Fibroblast of lung (primary cell): ENCODE measurements at regions not wholly inside any gene's neighbourhood (a gene's known extent, or its start where the extent isn't known, plus 50 kb on each side); places are given as distances from the start of the nearest gene placed in this dataset.

Experiments
- DNase-seq, 2 donors: peaks; one replicate each; pipeline versions ENCODE4 v3.0.0 to v3.0.0-alpha.2; 2010; ENCODE audit warnings: low read depth in 2 of 2
- H2AFZ ChIP-seq: 2 replicates; pipeline ENCODE4 v1.5.1; 2012; ENCODE audit warnings: low read length, control low read depth, inconsistent platforms
- H3K27ac ChIP-seq: 2 replicates; pipeline ENCODE4 v1.5.1; 2011; ENCODE audit warnings: low read length, control low read depth; ENCODE audit not compliant: insufficient read depth
- H3K27me3 ChIP-seq: 2 replicates; pipeline ENCODE4 v1.5.1; 2011; ENCODE audit warnings: mild to moderate bottlenecking, low read length; ENCODE audit not compliant: control insufficient read depth, insufficient read depth
- H3K36me3 ChIP-seq: 2 replicates; pipeline ENCODE4 v1.5.1; 2011; ENCODE audit warnings: low read length; ENCODE audit not compliant: control insufficient read depth, insufficient read depth
- H3K4me1 ChIP-seq: 2 replicates; pipeline ENCODE4 v1.5.1; 2011; ENCODE audit warnings: low read length; ENCODE audit not compliant: control insufficient read depth, insufficient read depth; ENCODE audit errors: extremely low read depth
- H3K4me2 ChIP-seq: 2 replicates; pipeline ENCODE4 v1.5.1; 2011; ENCODE audit warnings: low read length, control low read depth; ENCODE audit not compliant: insufficient read depth; ENCODE audit errors: extremely low read depth
- H3K4me3 ChIP-seq, 4 experiments: fragments of 200-600 bp in 1 of 4; sonication (generic) in 1 of 4; replicated peaks in 1 of 4; 2 replicates each; pipeline ENCODE4 v1.5.1; 2011 to 2016; ENCODE audit warnings: low read length in 4 of 4, low read depth in 3 of 4, mild to moderate bottlenecking in 3 of 4, control low read depth in 2 of 4, inconsistent platforms in 1 of 4, mixed read lengths in 1 of 4; ENCODE audit not compliant: insufficient read depth in 1 of 4; ENCODE audit errors: control extremely low read depth in 1 of 4
- H3K79me2 ChIP-seq: 2 replicates; pipeline ENCODE4 v1.5.1; 2012; ENCODE audit warnings: mild to moderate bottlenecking, low read length, inconsistent platforms; ENCODE audit not compliant: control insufficient read depth, insufficient read depth
- H3K9ac ChIP-seq: 2 replicates; pipeline ENCODE4 v1.5.1; 2011; ENCODE audit warnings: mild to moderate bottlenecking, low read length, control low read depth; ENCODE audit not compliant: insufficient read depth
- H3K9me3 ChIP-seq: 2 replicates; pipeline ENCODE4 v1.5.1; 2012; ENCODE audit warnings: low read depth, low read length; ENCODE audit not compliant: control insufficient read depth, insufficient read depth
- H4K20me1 ChIP-seq: 2 replicates; pipeline ENCODE4 v1.5.1; 2011; ENCODE audit warnings: low read length; ENCODE audit not compliant: control insufficient read depth, insufficient read depth; ENCODE audit errors: extremely low read depth
- EZH2 ChIP-seq: IDR thresholded peaks from 2 replicates; pipeline ENCODE4 v1.5.1; 2012; ENCODE audit warnings: low read length, control low read depth, mild to moderate bottlenecking; ENCODE audit errors: missing control alignments
- TF ChIP-seq, protein P1 (sequence below), 2 donors: IDR thresholded peaks in 1 of 2; conservative IDR thresholded peaks in 1 of 2; 1 replicate in 1 of 2; 2 replicates in 1 of 2; pipeline ENCODE4 v1.5.1; 2011 to 2012; ENCODE audit warnings: low read length in 2 of 2, control low read depth in 1 of 2, inconsistent platforms in 1 of 2, low read depth in 1 of 2, mild to moderate bottlenecking in 1 of 2

DNA sequence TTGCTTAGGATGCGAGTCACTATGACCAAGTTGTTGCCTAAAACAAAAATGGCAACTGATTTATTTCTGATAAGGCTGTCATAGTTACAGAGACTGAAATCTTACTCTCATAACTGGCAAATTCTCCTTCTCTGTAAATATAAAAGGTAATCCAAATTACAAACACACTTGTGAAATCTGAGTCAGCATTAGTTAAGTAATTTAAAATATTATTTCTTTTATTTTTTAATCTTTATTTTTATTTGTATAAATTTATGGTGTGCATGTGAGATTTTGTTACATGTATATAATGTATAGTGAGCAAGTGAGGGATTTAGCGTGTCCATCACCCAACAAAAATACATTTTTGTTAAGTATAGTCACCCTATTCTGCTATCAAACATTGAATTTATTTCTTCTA lies 1342.8 kb upstream of the TMEFF2 start:
- no peaks in the 10 kb centered on the region for H3K36me3 ChIP-seq
- H3K4me3 ChIP-seq = no peak overlapping the region
- no peak overlapping the region for H3K9ac ChIP-seq
- H2AFZ ChIP-seq = no peak overlapping the region
- no peaks in the 10 kb centered on the region for H4K20me1 ChIP-seq
- no peak for DNase-seq
- H3K9me3 ChIP-seq = no peaks in the 10 kb centered on the region
- H3K27me3 ChIP-seq = no peaks in the 10 kb centered on the region
- no peaks in the 10 kb centered on the region for H3K79me2 ChIP-seq
- TF ChIP-seq, protein P1, sequence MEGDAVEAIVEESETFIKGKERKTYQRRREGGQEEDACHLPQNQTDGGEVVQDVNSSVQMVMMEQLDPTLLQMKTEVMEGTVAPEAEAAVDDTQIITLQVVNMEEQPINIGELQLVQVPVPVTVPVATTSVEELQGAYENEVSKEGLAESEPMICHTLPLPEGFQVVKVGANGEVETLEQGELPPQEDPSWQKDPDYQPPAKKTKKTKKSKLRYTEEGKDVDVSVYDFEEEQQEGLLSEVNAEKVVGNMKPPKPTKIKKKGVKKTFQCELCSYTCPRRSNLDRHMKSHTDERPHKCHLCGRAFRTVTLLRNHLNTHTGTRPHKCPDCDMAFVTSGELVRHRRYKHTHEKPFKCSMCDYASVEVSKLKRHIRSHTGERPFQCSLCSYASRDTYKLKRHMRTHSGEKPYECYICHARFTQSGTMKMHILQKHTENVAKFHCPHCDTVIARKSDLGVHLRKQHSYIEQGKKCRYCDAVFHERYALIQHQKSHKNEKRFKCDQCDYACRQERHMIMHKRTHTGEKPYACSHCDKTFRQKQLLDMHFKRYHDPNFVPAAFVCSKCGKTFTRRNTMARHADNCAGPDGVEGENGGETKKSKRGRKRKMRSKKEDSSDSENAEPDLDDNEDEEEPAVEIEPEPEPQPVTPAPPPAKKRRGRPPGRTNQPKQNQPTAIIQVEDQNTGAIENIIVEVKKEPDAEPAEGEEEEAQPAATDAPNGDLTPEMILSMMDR (conservative IDR thresholded peaks at IDR 0.05 in 1 of 2, IDR thresholded peaks at IDR 0.05 in 1 of 2; ENCODE audit: low read depth in 1 of 2, low read length in 2 of 2) = no peak
- TF ChIP-seq EZH2 = no peak
- H3K27ac ChIP-seq = no peak overlapping the region
- H3K4me2 ChIP-seq = no peak overlapping the region
- no peaks in the 10 kb centered on the region for H3K4me1 ChIP-seq

DNA sequence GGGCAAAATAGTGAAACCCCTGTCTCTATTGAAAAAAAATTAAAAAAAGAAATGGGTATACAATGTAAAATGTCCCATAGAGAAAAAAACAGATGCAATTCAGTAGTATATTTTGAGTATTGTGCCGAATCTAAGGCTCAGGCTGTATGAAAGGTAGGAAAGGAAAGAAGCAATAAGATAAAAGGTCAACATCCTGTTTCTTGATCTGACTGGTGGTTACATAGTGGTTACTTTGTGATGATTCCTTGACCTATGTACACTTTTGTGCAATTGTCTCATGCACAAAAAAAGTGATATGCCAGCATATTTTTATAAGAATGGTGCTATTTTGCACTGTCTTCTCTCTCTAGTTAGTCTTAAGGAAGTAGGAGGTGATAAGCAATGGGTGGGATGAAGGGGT lies 1333.7 kb upstream of the TMEFF2 start:
- Histone ChIP-seq H3K36me3 (no peaks in the 10 kb centered on the region), H3K4me2 (no peak overlapping the region), H3K4me1 (no peaks in the 10 kb centered on the region), H3K27ac (no peak overlapping the region), H3K79me2 (no peaks in the 10 kb centered on the region), H3K4me3 (no peak overlapping the region), H3K27me3 (no peaks in the 10 kb centered on the region), H3K9me3 (no peaks in the 10 kb centered on the region), H4K20me1 (no peaks in the 10 kb centered on the region), H3K9ac (no peak overlapping the region), H2AFZ (no peak overlapping the region)
- DNase-seq = no peak
- TF ChIP-seq EZH2 = no peak
- TF ChIP-seq, protein P1 (conservative IDR thresholded peaks at IDR 0.05 in 1 of 2, IDR thresholded peaks at IDR 0.05 in 1 of 2; ENCODE audit: low read depth in 1 of 2, low read length in 2 of 2) = no peak

DNA sequence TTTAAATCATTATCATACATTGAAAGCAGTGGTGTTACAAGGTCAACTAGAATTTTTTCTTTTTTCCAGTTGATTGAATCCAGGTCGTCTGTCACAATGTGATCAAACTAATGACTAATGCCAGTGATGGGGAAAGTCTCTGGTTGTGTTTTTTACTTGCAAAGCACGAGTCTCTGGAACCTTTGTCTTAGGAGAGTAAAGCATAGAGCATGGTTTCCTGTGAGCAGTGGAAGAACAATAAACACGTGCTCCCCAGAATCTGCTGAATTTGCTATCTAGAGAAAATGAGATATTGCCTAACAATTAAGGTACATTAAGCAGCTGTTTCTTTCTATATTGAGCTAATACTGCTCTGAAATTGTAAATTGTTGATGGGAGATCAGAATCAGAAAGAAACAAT lies 1332.4 kb upstream of the TMEFF2 start:
- no peaks in the 10 kb centered on the region for H3K27me3 ChIP-seq

More for the DNA sequence above, 1332.4 kb upstream of the TMEFF2 start:
- Histone ChIP-seq H3K27ac (no peak overlapping the region), H2AFZ (no peak overlapping the region), H4K20me1 (no peaks in the 10 kb centered on the region), H3K36me3 (no peaks in the 10 kb centered on the region), H3K4me2 (no peak overlapping the region), H3K9me3 (no peaks in the 10 kb centered on the region), H3K4me1 (no peaks in the 10 kb centered on the region), H3K9ac (no peak overlapping the region), H3K4me3 (no peak overlapping the region), H3K79me2 (no peaks in the 10 kb centered on the region)
- TF ChIP-seq EZH2 = no peak
- TF ChIP-seq, protein P1 (conservative IDR thresholded peaks at IDR 0.05 in 1 of 2, IDR thresholded peaks at IDR 0.05 in 1 of 2; ENCODE audit: low read depth in 1 of 2, low read length in 2 of 2) = no peak
- no peak for DNase-seq
